CD14-positive monocyte (primary cell): ENCODE measurements at regions not wholly inside any gene's neighbourhood (a gene's known extent, or its start where the extent isn't known, plus 50 kb on each side); places are given as distances from the start of the nearest gene placed in this dataset.

Experiments
- DNase-seq, 3 donors: peaks; one replicate each; pipeline ENCODE4 v3.0.0-alpha.2; 2011 to 2022
- H2AFZ ChIP-seq: 2 replicates; pipeline ENCODE4 v1.6.0; 2012; ENCODE audit warnings: mild to moderate bottlenecking, low read depth, low read length, inconsistent platforms; ENCODE audit not compliant: insufficient read depth, poor library complexity, severe bottlenecking
- H3K27ac ChIP-seq, 2 donors: 1 replicate in 1 of 2; 2 replicates in 1 of 2; pipeline ENCODE4 v1.5.1; 2012 to 2013; ENCODE audit warnings: low read length in 2 of 2, control low read depth in 1 of 2, inconsistent platforms in 1 of 2, low read depth in 1 of 2, mild to moderate bottlenecking in 1 of 2
- H3K27me3 ChIP-seq, 2 donors: one replicate each; pipeline versions ENCODE4 v1.6.0 to v1.6.1; 2011 to 2013; ENCODE audit warnings: low read length in 2 of 2; ENCODE audit not compliant: control insufficient read depth in 2 of 2, insufficient read depth in 2 of 2
- H3K36me3 ChIP-seq, 2 donors: replicated peaks in 1 of 2; 1 replicate in 1 of 2; 2 replicates in 1 of 2; pipeline versions ENCODE4 v1.5.1 to v1.6.1; 2012 to 2013; ENCODE audit warnings: low read length in 2 of 2, control low read depth in 1 of 2, inconsistent platforms in 1 of 2, mild to moderate bottlenecking in 1 of 2; ENCODE audit not compliant: insufficient read depth in 2 of 2, control insufficient read depth in 1 of 2
- H3K4me1 ChIP-seq, 2 donors: 1 replicate in 1 of 2; 2 replicates in 1 of 2; pipeline versions ENCODE4 v1.5.1 to v1.6.1; 2012 to 2013; ENCODE audit warnings: low read length in 2 of 2, control low read depth in 1 of 2, inconsistent platforms in 1 of 2, mild to moderate bottlenecking in 1 of 2, moderate library complexity in 1 of 2; ENCODE audit not compliant: insufficient read depth in 2 of 2, control insufficient read depth in 1 of 2
- H3K4me2 ChIP-seq: replicated peaks from 2 replicates; pipeline ENCODE3; 2012; ENCODE audit warnings: low read length, moderate library complexity, mild to moderate bottlenecking; ENCODE audit not compliant: poor library complexity, severe bottlenecking; ENCODE audit errors: extremely low read depth
- H3K4me3 ChIP-seq, 3 experiments: fragments of 200-600 bp in 1 of 3; sonication (generic) in 1 of 3; replicated peaks in 1 of 3; 1 replicate in 2 of 3; 2 replicates in 1 of 3; pipeline ENCODE4 v1.5.1; 2011 to 2013; ENCODE audit warnings: low read length in 3 of 3, mild to moderate bottlenecking in 3 of 3, control low read depth in 2 of 3, low read depth in 2 of 3, inconsistent platforms in 1 of 3, moderate library complexity in 1 of 3
- H3K79me2 ChIP-seq: 2 replicates; pipeline ENCODE4 v1.6.0; 2012; ENCODE audit warnings: mild to moderate bottlenecking, control low read depth, inconsistent platforms, low read length, moderate library complexity; ENCODE audit not compliant: insufficient read depth
- H3K9ac ChIP-seq: 2 replicates; pipeline ENCODE4 v1.6.0; 2017; ENCODE audit warnings: low read length, mild to moderate bottlenecking; ENCODE audit not compliant: insufficient read depth, poor library complexity, severe bottlenecking
- H3K9me3 ChIP-seq, 2 donors: replicated peaks in 1 of 2; 1 replicate in 1 of 2; 2 replicates in 1 of 2; pipeline versions ENCODE4 v1.5.1 to v1.6.1; 2012 to 2013; ENCODE audit warnings: low read length in 2 of 2, control low read depth in 1 of 2; ENCODE audit not compliant: control insufficient read depth in 1 of 2, insufficient read depth in 1 of 2
- H4K20me1 ChIP-seq: 2 replicates; pipeline ENCODE4 v1.6.0; 2012; ENCODE audit warnings: mild to moderate bottlenecking, low read length, control low read depth, moderate library complexity; ENCODE audit not compliant: insufficient read depth
- H3K27ac Mint-ChIP-seq, 7 donors: one replicate each; pipeline ENCODE4 v1.8.0; 2020; ENCODE audit warnings: mild to moderate bottlenecking in 7 of 7, mixed read lengths in 7 of 7, moderate library complexity in 6 of 7, inconsistent platforms in 2 of 7
- H3K27me3 Mint-ChIP-seq, 3 donors: one replicate each; pipeline ENCODE4 v1.8.0; 2021 to 2022; ENCODE audit warnings: low read depth in 3 of 3, mild to moderate bottlenecking in 3 of 3, mixed read lengths in 3 of 3, moderate library complexity in 3 of 3, inconsistent platforms in 1 of 3
- H3K36me3 Mint-ChIP-seq, 2 donors: one replicate each; pipeline ENCODE4 v1.8.0; 2020; ENCODE audit warnings: mixed read lengths in 2 of 2, inconsistent platforms in 1 of 2, mild to moderate bottlenecking in 1 of 2
- H3K4me1 Mint-ChIP-seq: one replicate; pipeline ENCODE4 v1.8.0; 2020; ENCODE audit warnings: mild to moderate bottlenecking, mixed read lengths
- H3K4me3 Mint-ChIP-seq, 2 donors: one replicate each; pipeline ENCODE4 v1.8.0; 2020; ENCODE audit warnings: mild to moderate bottlenecking in 2 of 2, mixed read lengths in 2 of 2, moderate library complexity in 1 of 2
- H3K9me3 Mint-ChIP-seq, 7 donors: one replicate each; pipeline ENCODE4 v1.8.0; 2020 to 2022; ENCODE audit warnings: mixed read lengths in 7 of 7, mild to moderate bottlenecking in 6 of 7, moderate library complexity in 6 of 7, inconsistent platforms in 2 of 7
- WGBS: methylation state at CpG from one replicate; pipeline ENCODE4 v1.1.5; 2013; ENCODE audit warnings: missing lambda C conversion rate; ENCODE audit not compliant: insufficient coverage; 5-methylcytosine and 5-hydroxymethylcytosine counted together
- intact Hi-C, 2 donors: fragments of 100-400 bp; cut with micrococcal nuclease; formaldehyde crosslinking; loops; one replicate each; pipeline versions ENCODE4 v1.15.0 to v1.15.1; 2023
- TF ChIP-seq, protein P1 (sequence below): fragments of 200-600 bp; IDR thresholded peaks from one replicate; pipeline ENCODE4 v1.8.0; 2022; ENCODE audit warnings: antibody characterized with exemption, mild to moderate bottlenecking

DNA sequence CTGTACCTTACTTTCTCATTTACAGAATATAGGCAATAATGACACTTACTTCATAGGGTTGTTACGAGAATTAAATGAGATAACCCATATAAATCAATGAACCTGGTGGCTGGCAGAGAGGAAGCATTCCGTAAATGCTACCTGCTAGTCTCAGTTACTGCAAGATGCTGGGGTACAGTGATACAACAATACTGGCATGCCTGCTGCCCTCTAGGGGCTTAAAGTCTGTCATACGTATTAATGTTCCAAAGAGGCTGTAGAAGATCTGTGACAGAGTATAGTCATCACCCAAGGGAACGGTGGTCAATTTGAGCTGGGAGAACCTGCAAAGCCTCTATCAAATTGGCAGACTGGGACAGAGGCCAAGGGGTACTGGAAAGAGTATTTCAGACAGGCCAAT is 421.5 kb downstream of the GPAM start:
- no peak for DNase-seq
- H3K9ac ChIP-seq = no peak overlapping the region
- H3K4me1 Mint-ChIP-seq = no peaks in the 10 kb centered on the region
- no peaks in the 10 kb centered on the region for H3K4me1 ChIP-seq
- peaks cover 0 to 2% (median 0%) of the 10 kb centered on the region in 7 donors for H3K9me3 Mint-ChIP-seq
- peaks cover 0 to 5% (median 2%) of the 10 kb centered on the region in 3 donors for H3K27me3 Mint-ChIP-seq
- H3K4me3 ChIP-seq = no peak overlapping the region
- TF ChIP-seq, protein P1, sequence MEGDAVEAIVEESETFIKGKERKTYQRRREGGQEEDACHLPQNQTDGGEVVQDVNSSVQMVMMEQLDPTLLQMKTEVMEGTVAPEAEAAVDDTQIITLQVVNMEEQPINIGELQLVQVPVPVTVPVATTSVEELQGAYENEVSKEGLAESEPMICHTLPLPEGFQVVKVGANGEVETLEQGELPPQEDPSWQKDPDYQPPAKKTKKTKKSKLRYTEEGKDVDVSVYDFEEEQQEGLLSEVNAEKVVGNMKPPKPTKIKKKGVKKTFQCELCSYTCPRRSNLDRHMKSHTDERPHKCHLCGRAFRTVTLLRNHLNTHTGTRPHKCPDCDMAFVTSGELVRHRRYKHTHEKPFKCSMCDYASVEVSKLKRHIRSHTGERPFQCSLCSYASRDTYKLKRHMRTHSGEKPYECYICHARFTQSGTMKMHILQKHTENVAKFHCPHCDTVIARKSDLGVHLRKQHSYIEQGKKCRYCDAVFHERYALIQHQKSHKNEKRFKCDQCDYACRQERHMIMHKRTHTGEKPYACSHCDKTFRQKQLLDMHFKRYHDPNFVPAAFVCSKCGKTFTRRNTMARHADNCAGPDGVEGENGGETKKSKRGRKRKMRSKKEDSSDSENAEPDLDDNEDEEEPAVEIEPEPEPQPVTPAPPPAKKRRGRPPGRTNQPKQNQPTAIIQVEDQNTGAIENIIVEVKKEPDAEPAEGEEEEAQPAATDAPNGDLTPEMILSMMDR = no peak
- no peaks in the 10 kb centered on the region for H3K36me3 ChIP-seq
- H3K4me2 ChIP-seq = no peak overlapping the region
- no peaks in the 10 kb centered on the region for H3K27me3 ChIP-seq
- intact Hi-C loops = no loop called here
- no peak overlapping the region for H3K27ac Mint-ChIP-seq
- H3K36me3 Mint-ChIP-seq = no peaks in the 10 kb centered on the region
- H4K20me1 ChIP-seq = no peaks in the 10 kb centered on the region
- H3K79me2 ChIP-seq = no peaks in the 10 kb centered on the region
- no peak overlapping the region for H2AFZ ChIP-seq
- H3K9me3 ChIP-seq = no peaks in the 10 kb centered on the region
- 89% methylated on average over 2 of the region's 4 CpGs for WGBS
- no peak overlapping the region for H3K27ac ChIP-seq
- H3K4me3 Mint-ChIP-seq = no peak overlapping the region

DNA sequence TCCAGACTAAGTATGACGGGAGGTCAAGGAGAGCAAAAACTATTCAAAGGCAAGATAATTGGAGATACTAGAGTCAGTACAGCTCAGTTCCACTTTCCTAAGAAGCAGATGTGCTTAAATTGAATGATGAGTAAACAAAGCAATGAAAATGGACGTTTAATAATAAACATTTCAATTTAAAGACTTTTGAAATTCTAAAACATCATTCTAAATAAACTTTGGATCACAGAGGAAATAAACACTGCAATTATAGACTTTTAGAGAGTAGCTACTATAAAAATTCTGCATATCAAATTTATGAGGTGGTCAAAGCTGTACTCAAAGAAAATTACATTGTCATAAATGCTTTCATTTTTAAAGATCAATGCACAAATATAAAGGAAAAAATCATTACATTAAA is 418.3 kb downstream of the GPAM start:
- Histone ChIP-seq H3K27ac (no peak overlapping the region), H3K9ac (no peak overlapping the region), H3K9me3 (no peaks in the 10 kb centered on the region), H3K79me2 (no peaks in the 10 kb centered on the region), H3K27me3 (no peaks in the 10 kb centered on the region), H2AFZ (no peak overlapping the region), H3K4me2 (no peak overlapping the region), H3K4me3 (no peak overlapping the region), H3K36me3 (no peaks in the 10 kb centered on the region), H3K4me1 (no peaks in the 10 kb centered on the region), H4K20me1 (no peaks in the 10 kb centered on the region)
- H3K4me1 Mint-ChIP-seq = no peaks in the 10 kb centered on the region
- no peak for DNase-seq
- TF ChIP-seq, protein P1 = no peak
- no peaks in the 10 kb centered on the region for H3K36me3 Mint-ChIP-seq
- no peak overlapping the region for H3K4me3 Mint-ChIP-seq
- H3K27me3 Mint-ChIP-seq = peaks cover 0 to 5% (median 2%) of the 10 kb centered on the region in 3 donors
- intact Hi-C loops = no loop called here
- no peak overlapping the region for H3K27ac Mint-ChIP-seq
- H3K9me3 Mint-ChIP-seq = peaks cover 0 to 2% (median 0%) of the 10 kb centered on the region in 7 donors
- WGBS = no CpG with 5 or more reads among the region's 2 CpGs
